K562 (cell line): ENCODE measurements at regions not wholly inside any gene's neighbourhood (a gene's known extent, or its start where the extent isn't known, plus 50 kb on each side); places are given as distances from the start of the nearest gene placed in this dataset.

Experiments
- ATAC-seq: fragments of 200-7000 bp; cut with Tn5 transposase; 3 replicates; pipeline ENCODE4 v1.9.1; 2020; ENCODE audit warnings: moderate library complexity
- BruUV-seq: library from RNA; stranded (reverse); fragments of 400-500 nt; replicated peaks from 2 replicates; lab custom pipeline; 2021; lab: Mats Ljungman, UMichigan
- CTCF ChIA-PET: fragments of 300-600 bp; formaldehyde crosslinking; extraction: SDS; loops from one replicate; lab custom pipeline; 2021; ENCODE audit warnings: low intra/inter-chr PET ratio; lab: Yijun Ruan, JAX
- POLR2A ChIA-PET: fragments of 300-600, 350-650 bp; sonication (Branson Sonifier 250); formaldehyde crosslinking; extraction: SDS; loops from one replicate; lab custom pipeline; 2021; ENCODE audit warnings: antibody characterized with exemption, inconsistent platforms; lab: Yijun Ruan, JAX
- DNase-seq, 4 experiments: peaks; one replicate each; pipeline versions ENCODE4 v3.0.0 to v3.0.0-alpha.2; 2011 to 2018; ENCODE audit warnings: low spot score in 3 of 4, mixed read lengths in 3 of 4; ENCODE audit errors: extremely low read depth in 1 of 4
- FAIRE-seq: peaks from 2 replicates; lab custom pipeline; 2011; peaks lifted over from hg19 to GRCh38; lab: Jason Lieb, UNC
- H2AFZ ChIP-seq: 2 replicates; pipeline ENCODE4 v1.6.0; 2011; ENCODE audit warnings: low read depth, low read length, control low read depth, inconsistent platforms
- H3K27ac ChIP-seq: fragments of 200-600 bp; 3 replicates; pipeline ENCODE4 v1.8.0; 2011; ENCODE audit warnings: low read depth, mild to moderate bottlenecking, control low read depth, inconsistent platforms, low read length, moderate library complexity, mixed read lengths; ENCODE audit errors: extremely low read depth
- H3K27me3 ChIP-seq, 2 experiments: fragments of 300-600 bp in 1 of 2; 2 replicates in 1 of 2; 3 replicates in 1 of 2; pipeline versions ENCODE4 v1.6.0 to v1.8.0; 2011; ENCODE audit warnings: inconsistent platforms in 2 of 2, low read length in 2 of 2, mild to moderate bottlenecking in 1 of 2, mixed read lengths in 1 of 2, moderate library complexity in 1 of 2; ENCODE audit not compliant: control insufficient read depth in 2 of 2, insufficient read depth in 2 of 2
- H3K36me3 ChIP-seq: fragments of 300-600 bp; 3 replicates; pipeline ENCODE4 v1.8.0; 2011; ENCODE audit warnings: mild to moderate bottlenecking, low read length, inconsistent platforms; ENCODE audit not compliant: control insufficient read depth, insufficient read depth
- H3K4me1 ChIP-seq, 2 experiments: fragments of 200-600 bp in 1 of 2; replicated peaks in 1 of 2; 2 replicates in 1 of 2; 3 replicates in 1 of 2; pipeline versions ENCODE4 v1.5.1 to v1.8.0; 2011; ENCODE audit warnings: inconsistent platforms in 2 of 2, low read length in 2 of 2, mild to moderate bottlenecking in 1 of 2, mixed read lengths in 1 of 2, moderate library complexity in 1 of 2; ENCODE audit not compliant: control insufficient read depth in 2 of 2, insufficient read depth in 2 of 2
- H3K4me2 ChIP-seq: 2 replicates; pipeline ENCODE4 v1.6.1; 2011; ENCODE audit warnings: low read length, control low read depth, inconsistent platforms, mixed read lengths; ENCODE audit not compliant: insufficient read depth
- H3K4me3 ChIP-seq: fragments of 200-600 bp; sonication (generic), shearing (Covaris generic); 2 replicates; pipeline ENCODE4 v1.5.1; 2016; ENCODE audit warnings: control low read depth, inconsistent platforms
- H3K79me2 ChIP-seq: fragments of 200-600 bp; 3 replicates; pipeline ENCODE4 v1.8.0; 2011; ENCODE audit warnings: low read length, inconsistent platforms; ENCODE audit not compliant: control insufficient read depth, insufficient read depth
- H3K9ac ChIP-seq, 2 experiments: 2 replicates each; pipeline versions ENCODE4 v1.6.0 to v1.6.1; 2011; ENCODE audit warnings: low read depth in 2 of 2, low read length in 2 of 2, control low read depth in 1 of 2, inconsistent platforms in 1 of 2, mild to moderate bottlenecking in 1 of 2, mixed read lengths in 1 of 2; ENCODE audit not compliant: insufficient read depth in 1 of 2
- H3K9me1 ChIP-seq: one replicate; pipeline ENCODE4 v1.6.0; 2011; ENCODE audit warnings: inconsistent platforms, mild to moderate bottlenecking, low read length, moderate library complexity; ENCODE audit not compliant: control insufficient read depth, insufficient read depth
- H3K9me3 ChIP-seq: replicated peaks from 2 replicates; pipeline ENCODE4 v1.5.1; 2011; ENCODE audit warnings: low read depth, low read length, inconsistent platforms; ENCODE audit not compliant: control insufficient read depth, insufficient read depth
- H4K20me1 ChIP-seq: replicated peaks from 2 replicates; pipeline ENCODE4 v1.6.1; 2011; ENCODE audit warnings: low read length, inconsistent platforms, mixed read lengths; ENCODE audit not compliant: control insufficient read depth, insufficient read depth
- BCL6 ChIP-seq: fragments of 250-450 bp; sonication (Bioruptor Pico); IDR thresholded peaks from 2 replicates; pipeline ENCODE4 v1.4.0; 2020
- CBFA2T3 ChIP-seq: fragments of 450-650 bp; IDR thresholded peaks from 2 replicates; pipeline ENCODE4 v1.6.1; 2017
- CBX8 ChIP-seq: fragments of 200-600 bp; sonication (generic); IDR thresholded peaks from 2 replicates; pipeline ENCODE4 v1.6.1; 2012; ENCODE audit warnings: borderline replicate concordance, mixed run types, low read depth, mild to moderate bottlenecking, moderate library complexity, mixed read lengths, low read length, control low read depth, inconsistent platforms; ENCODE audit not compliant: poor library complexity, severe bottlenecking; ENCODE audit errors: extremely low read depth
- HEY1 ChIP-seq: fragments of 250-450 bp; sonication (Bioruptor Pico); IDR thresholded peaks from 2 replicates; pipeline ENCODE4 v1.5.0; 2020; ENCODE audit warnings: mild to moderate bottlenecking, moderate library complexity, borderline replicate concordance
- HNRNPH1 ChIP-seq: fragments of 200-400 bp; formaldehyde crosslinking; optimal IDR thresholded peaks from 2 replicates; pipeline ENCODE3; 2017; ENCODE audit warnings: low read depth, mild to moderate bottlenecking, low read length, moderate library complexity
- JUN ChIP-seq, 2 experiments: sonication (generic) in 1 of 2; formaldehyde crosslinking in 1 of 2; IDR thresholded peaks; 2 replicates each; pipeline versions ENCODE4 v1.6.1 to v1.8.0; 2012 to 2022; ENCODE audit warnings: borderline replicate concordance in 2 of 2, mild to moderate bottlenecking in 2 of 2, improper control_type of control experiment in 1 of 2, low read depth in 1 of 2, low read length in 1 of 2, missing genetic modification reagents in 1 of 2
- MYBL2 ChIP-seq, 2 experiments: fragments of 450-650 bp in 1 of 2; sonication (generic) in 1 of 2; formaldehyde crosslinking in 1 of 2; IDR thresholded peaks; 2 replicates each; pipeline versions ENCODE4 v1.6.1 to v1.8.1; 2017 to 2022; ENCODE audit warnings: borderline replicate concordance in 1 of 2, inconsistent platforms in 1 of 2, low read depth in 1 of 2, mild to moderate bottlenecking in 1 of 2, missing genetic modification reagents in 1 of 2, moderate library complexity in 1 of 2
- NCOA6 ChIP-seq: fragments of 450-650 bp; IDR thresholded peaks from 2 replicates; pipeline ENCODE4 v1.6.1; 2017; ENCODE audit warnings: mild to moderate bottlenecking
- PHTF2 ChIP-seq: fragments of 250-450 bp; sonication (Bioruptor Pico); IDR thresholded peaks from 2 replicates; pipeline ENCODE4 v1.5.0; 2021; ENCODE audit warnings: mild to moderate bottlenecking
- WGBS: fragments of 100-300 bp; shearing (Covaris generic); methylation state at CpG from one replicate; pipeline ENCODE4 v1.1.6; 2016; ENCODE audit warnings: low coverage, mixed read lengths; ENCODE audit not compliant: insufficient coverage; ENCODE audit errors: missing lambda C conversion rate; 5-methylcytosine and 5-hydroxymethylcytosine counted together
- in situ Hi-C: fragments of 300-500 bp; cut with MboI; formaldehyde crosslinking; loops from 4 replicates; pipeline ENCODE4 v1.15.0; 2018; ENCODE audit warnings: inconsistent platforms, mixed read lengths
- intact Hi-C: fragments of 100-400 bp; cut with micrococcal nuclease; formaldehyde crosslinking; loops from 2 replicates; pipeline ENCODE4 v1.14.2; 2022

- H3K9me1 ChIP-seq, result no peaks in the 10 kb centered on the region
- H3K9ac ChIP-seq, result no peak overlapping the region
- in situ Hi-C loops, result no loop called here
- no peaks in the 10 kb centered on the region for H3K27me3 ChIP-seq
- peaks cover 37% of the 10 kb centered on the region for H4K20me1 ChIP-seq
- FAIRE-seq (no peak), DNase-seq (no peak), ATAC-seq (no peak)
- no peak overlapping the region for H2AFZ ChIP-seq
- H3K4me3 ChIP-seq, result no peak overlapping the region
- no peaks in the 10 kb centered on the region for H3K9me3 ChIP-seq
- intact Hi-C loops, result no loop called here
- peaks cover 27% of the 10 kb centered on the region for H3K79me2 ChIP-seq
- CTCF ChIA-PET, result no interaction called here
- H3K27ac ChIP-seq, result no peak overlapping the region
- peaks cover 16% of the 10 kb centered on the region for H3K36me3 ChIP-seq
- no TSS peak for BruUV-seq
- no peak for TF ChIP-seq HEY1 (CRISPR knock-in tag)
- TF ChIP-seq CBX8, result no peak
- no peak for TF ChIP-seq MYBL2 (IDR thresholded peaks at IDR 0.05; ENCODE audit: low read depth)
- TF ChIP-seq MYBL2 (CRISPR knock-in tag; IDR thresholded peaks at IDR 0.05; ENCODE audit: borderline replicate concordance), result no peak
- no peak for TF ChIP-seq JUN (IDR thresholded peaks at IDR 0.05; ENCODE audit: borderline replicate concordance, low read depth, low read length)
- no peak for TF ChIP-seq JUN (CRISPR knock-in tag; IDR thresholded peaks at IDR 0.05; ENCODE audit: borderline replicate concordance)
- no peak for TF ChIP-seq CBFA2T3
- no peak for TF ChIP-seq NCOA6
- TF ChIP-seq HNRNPH1, result no peak
- no peak for TF ChIP-seq BCL6
- TF ChIP-seq PHTF2, result no peak
- peaks cover 15 to 16% of the 10 kb centered on the region in 2 experiments; a peak in 4 of 5 replicates for H3K4me1 ChIP-seq
- POLR2A ChIA-PET, result interaction anchor here (1.0 to 4.3 kb wide), 6 partner anchors 9 to 1451 kb away, joined by 3 to 32 read pairs (median 6); no protein-coding TSS in a partner anchor
- H3K4me2 ChIP-seq, result no peak overlapping the region
- 75% methylated on average over 4 of the region's 4 CpGs for WGBS
Observed at GRCh38 chr3:42037318-42037945, 53.7 kb upstream of the TRAK1 start.
